SU-DHL-6 (cell line): ENCODE measurements at regions not wholly inside any gene's neighbourhood (a gene's known extent, or its start where the extent isn't known, plus 50 kb on each side); places are given as distances from the start of the nearest gene placed in this dataset.

Experiments
- H2AFZ ChIP-seq: fragments of 200-600 bp; sonication (generic); 2 replicates; pipeline ENCODE4 v1.6.1; 2014; ENCODE audit warnings: low read depth, mild to moderate bottlenecking, moderate library complexity, mixed read lengths, antibody characterized with exemption, low read length; ENCODE audit not compliant: severe bottlenecking
- H3F3A ChIP-seq: fragments of 200-600 bp; shearing (Covaris generic); 2 replicates; pipeline ENCODE4 v1.6.0; 2016; ENCODE audit warnings: antibody characterized with exemption, mild to moderate bottlenecking; ENCODE audit not compliant: insufficient read depth
- H3K27ac ChIP-seq: fragments of 200-600 bp; sonication (generic); 2 replicates; pipeline ENCODE4 v1.5.1; 2016; ENCODE audit warnings: low read depth, mild to moderate bottlenecking, low read length, moderate library complexity, mixed read lengths
- H3K27me3 ChIP-seq: fragments of 200-600 bp; sonication (generic), shearing (Covaris generic); 2 replicates; pipeline ENCODE4 v1.6.0; 2014; ENCODE audit warnings: mild to moderate bottlenecking, low read length
- H3K36me3 ChIP-seq: fragments of 200-600 bp; sonication (generic); 2 replicates; pipeline ENCODE4 v1.6.1; 2014; ENCODE audit warnings: mild to moderate bottlenecking, low read length, mixed read lengths
- H3K4me2 ChIP-seq: fragments of 300-600, 200-600 bp; shearing (Covaris generic), sonication (generic); 2 replicates; pipeline ENCODE4 v1.6.0; 2014; ENCODE audit warnings: low read length, low read depth, mild to moderate bottlenecking; ENCODE audit not compliant: poor library complexity, severe bottlenecking
- H3K4me3 ChIP-seq: fragments of 200-600 bp; sonication (generic); 2 replicates; pipeline ENCODE4 v1.5.1; 2014; ENCODE audit warnings: antibody characterized with exemption, low read length, mild to moderate bottlenecking, mixed read lengths; ENCODE audit not compliant: insufficient read depth, poor library complexity, severe bottlenecking
- H3K79me2 ChIP-seq: fragments of 200-600 bp; sonication (generic); 2 replicates; pipeline ENCODE4 v1.6.1; 2014; ENCODE audit warnings: mild to moderate bottlenecking, low read length, moderate library complexity; ENCODE audit not compliant: insufficient read depth
- H3K9ac ChIP-seq: fragments of 200-600 bp; sonication (generic); 2 replicates; pipeline ENCODE4 v1.7.0; 2014; ENCODE audit warnings: mild to moderate bottlenecking, low read length
- H3K9me2 ChIP-seq: fragments of 200-600 bp; sonication (generic); replicated peaks from 2 replicates; pipeline ENCODE4 v1.6.1; 2014; ENCODE audit warnings: low read length; ENCODE audit not compliant: insufficient read depth
- H3K9me3 ChIP-seq: fragments of 200-600 bp; sonication (generic); 2 replicates; pipeline ENCODE4 v1.6.1; 2014; ENCODE audit warnings: low read length, mixed read lengths; ENCODE audit not compliant: insufficient read depth
- H4K20me1 ChIP-seq: fragments of 200-600 bp; sonication (generic); 2 replicates; pipeline ENCODE4 v1.6.1; 2014; ENCODE audit warnings: low read depth, mild to moderate bottlenecking, antibody characterized with exemption, low read length, moderate library complexity, mixed read lengths
- CTCF ChIP-seq: fragments of 200-600 bp; sonication (generic); IDR thresholded peaks from one replicate; pipeline ENCODE4 v1.5.1; 2017; ENCODE audit warnings: antibody characterized with exemption, mild to moderate bottlenecking, low read length, moderate library complexity; ENCODE audit not compliant: insufficient read depth, poor library complexity, severe bottlenecking
- EZH2phosphoT487 ChIP-seq: fragments of 200-600 bp; sonication (generic), shearing (Covaris generic); conservative IDR thresholded peaks from 2 replicates; pipeline ENCODE4 v1.6.1; 2018; ENCODE audit warnings: mild to moderate bottlenecking, antibody characterized with exemption, low read length, moderate library complexity, mixed read lengths

- H4K20me1 ChIP-seq: no peaks in the 10 kb centered on the region
- H3K4me2 ChIP-seq: no peak overlapping the region
- no peaks in the 10 kb centered on the region for H3F3A ChIP-seq
- H3K27ac ChIP-seq: no peak overlapping the region
- no peaks in the 10 kb centered on the region for H3K9me3 ChIP-seq
- no peak overlapping the region for H2AFZ ChIP-seq
- no peaks in the 10 kb centered on the region for H3K9me2 ChIP-seq
- H3K27me3 ChIP-seq: no peaks in the 10 kb centered on the region
- no peak overlapping the region for H3K4me3 ChIP-seq
- H3K9ac ChIP-seq: no peak overlapping the region
- H3K36me3 ChIP-seq: no peaks in the 10 kb centered on the region
- no peak for TF ChIP-seq EZH2phosphoT487
- TF ChIP-seq CTCF: no peak
- H3K79me2 ChIP-seq: no peaks in the 10 kb centered on the region
Measured at GRCh38 chr15:70214941-70215635, 117.4 kb upstream of the TLE3 start.

- Histone ChIP-seq H3K4me2 (no peak overlapping the region), H3K36me3 (no peaks in the 10 kb centered on the region), H2AFZ (no peak overlapping the region), H3K4me3 (no peak overlapping the region), H3K9ac (no peak overlapping the region), H3K27me3 (no peaks in the 10 kb centered on the region), H3K27ac (no peak overlapping the region), H3K9me2 (no peaks in the 10 kb centered on the region), H3F3A (no peaks in the 10 kb centered on the region), H3K9me3 (no peaks in the 10 kb centered on the region), H3K79me2 (no peaks in the 10 kb centered on the region), H4K20me1 (no peaks in the 10 kb centered on the region)
- TF ChIP-seq CTCF (no peak), EZH2phosphoT487 (no peak)
Measured at GRCh38 chr15:70214276-70214675, 116.6 kb upstream of the TLE3 start.

GRCh38 chr15:70213794-70214193 is 116.1 kb upstream of the TLE3 start:
- TF ChIP-seq EZH2phosphoT487 (no peak), CTCF (no peak)
- Histone ChIP-seq H3K9ac (no peak overlapping the region), H4K20me1 (no peaks in the 10 kb centered on the region), H3K4me3 (no peak overlapping the region), H3F3A (no peaks in the 10 kb centered on the region), H3K27ac (no peak overlapping the region), H3K9me2 (no peaks in the 10 kb centered on the region), H3K9me3 (no peaks in the 10 kb centered on the region), H3K4me2 (no peak overlapping the region), H2AFZ (no peak overlapping the region), H3K36me3 (no peaks in the 10 kb centered on the region), H3K79me2 (no peaks in the 10 kb centered on the region), H3K27me3 (no peaks in the 10 kb centered on the region)
